OCI-LY1 (cell line): ENCODE measurements at regions not wholly inside any gene's neighbourhood (a gene's known extent, or its start where the extent isn't known, plus 50 kb on each side); places are given as distances from the start of the nearest gene placed in this dataset.

Source experiments
- CTCF ChIP-seq: fragments of 200-600 bp; sonication (generic), shearing (Covaris generic); IDR thresholded peaks from 2 replicates; pipeline ENCODE4 v1.5.1; 2017; ENCODE audit warnings: mild to moderate bottlenecking, antibody characterized with exemption, low read length, moderate library complexity, mixed read lengths
- EZH2 ChIP-seq: fragments of 200-600 bp; sonication (generic), shearing (Covaris generic); IDR thresholded peaks from 2 replicates; pipeline ENCODE4 v1.8.0; 2017; ENCODE audit warnings: borderline replicate concordance, mixed run types, mild to moderate bottlenecking, antibody characterized with exemption, low read length, moderate library complexity, mixed read lengths

- no peak for TF ChIP-seq CTCF
- no peak for TF ChIP-seq EZH2
Measured at GRCh38 chr16:63850979-63851378, 1270.9 kb downstream of the CDH11 start.
